HCT116 (cell line): ENCODE measurements at regions not wholly inside any gene's neighbourhood (a gene's known extent, or its start where the extent isn't known, plus 50 kb on each side); places are given as distances from the start of the nearest gene placed in this dataset.

Experiments used
- ATAC-seq: fragments of 200-7000 bp; cut with Tn5 transposase; 2 replicates; pipeline ENCODE4 v1.9.1; 2020; ENCODE audit warnings: mild to moderate bottlenecking, moderate library complexity
- BruUV-seq: library from RNA; stranded (reverse); fragments of 400-500 nt; replicated peaks from 2 replicates; lab custom pipeline; 2021; lab: Mats Ljungman, UMichigan
- CTCF ChIA-PET: fragments of 300-600 bp; sonication (Branson Sonifier 250); formaldehyde crosslinking; loops from one replicate; lab custom pipeline; 2021; ENCODE audit warnings: antibody characterized with exemption; lab: Charles Lee
- POLR2A ChIA-PET: fragments of 300-600, 350-600 bp; sonication (Branson Sonifier 250); formaldehyde crosslinking; loops from one replicate; lab custom pipeline; 2021; ENCODE audit warnings: antibody characterized with exemption; lab: Charles Lee
- RAD21 ChIA-PET, 2 experiments: fragments of 300-600 bp; sonication (Branson Sonifier 250); formaldehyde crosslinking; loops; one replicate each; lab custom pipeline; 2023; ENCODE audit warnings: low total read pairs in 2 of 2; ENCODE audit not compliant: uncharacterized antibody in 2 of 2, unreplicated experiment in 2 of 2, low non-redundant PET in 1 of 2; lab: Charles Lee
- DNase-seq: peaks from one replicate; pipeline ENCODE4 v3.0.0-alpha.2; 2010; ENCODE audit warnings: low read depth, low spot score
- H2AFZ ChIP-seq: fragments of 200-600 bp; shearing (Covaris generic), sonication (generic); 2 replicates; pipeline ENCODE4 v1.6.1; 2017; ENCODE audit warnings: low read depth, mixed run types, mixed read lengths, antibody characterized with exemption, low read length; ENCODE audit not compliant: poor library complexity, severe bottlenecking
- H3K27ac ChIP-seq: 2 replicates; pipeline ENCODE4 v1.5.1; 2012; ENCODE audit warnings: low read depth, low read length
- H3K27me3 ChIP-seq: fragments of 200-600 bp; sonication (generic); 2 replicates; pipeline ENCODE4 v1.6.1; 2016; ENCODE audit warnings: mixed run types, low read length, mixed read lengths; ENCODE audit not compliant: insufficient read depth
- H3K36me3 ChIP-seq, 2 experiments: fragments of 200-500 bp in 1 of 2; fragments of 200-600 bp in 1 of 2; sonication (Bioruptor generic) in 1 of 2; sonication (generic) in 1 of 2; 2 replicates each; pipeline versions ENCODE4 v1.5.1 to v1.6.1; 2014 to 2016; ENCODE audit warnings: low read length in 2 of 2, inconsistent platforms in 1 of 2, mixed read lengths in 1 of 2, mixed run types in 1 of 2; ENCODE audit not compliant: insufficient read depth in 2 of 2, control insufficient read depth in 1 of 2
- H3K4me1 ChIP-seq, 2 experiments: fragments of 200-600 bp in 1 of 2; sonication (generic) in 1 of 2; 2 replicates each; pipeline versions ENCODE4 v1.5.1 to v1.6.1; 2012 to 2017; ENCODE audit warnings: low read length in 2 of 2, inconsistent platforms in 1 of 2, mild to moderate bottlenecking in 1 of 2, mixed read lengths in 1 of 2, mixed run types in 1 of 2, moderate library complexity in 1 of 2; ENCODE audit not compliant: insufficient read depth in 2 of 2, control insufficient read depth in 1 of 2
- H3K4me2 ChIP-seq: fragments of 200-600 bp; sonication (generic); 2 replicates; pipeline ENCODE4 v1.6.1; 2017; ENCODE audit warnings: mixed run types, low read length, mixed read lengths
- H3K4me3 ChIP-seq, 2 experiments: fragments of 200-600 bp in 1 of 2; sonication (generic) in 1 of 2; replicated peaks in 1 of 2; 2 replicates each; pipeline ENCODE4 v1.5.1; 2011 to 2016; ENCODE audit warnings: low read length in 2 of 2, control low read depth in 1 of 2, low read depth in 1 of 2, mild to moderate bottlenecking in 1 of 2, mixed read lengths in 1 of 2, mixed run types in 1 of 2
- H3K79me2 ChIP-seq: fragments of 200-600 bp; sonication (generic); 2 replicates; pipeline ENCODE4 v1.6.1; 2017; ENCODE audit warnings: mild to moderate bottlenecking, mixed run types, low read length, moderate library complexity, mixed read lengths; ENCODE audit not compliant: insufficient read depth
- H3K9ac ChIP-seq: fragments of 200-600 bp; sonication (generic); 2 replicates; pipeline ENCODE4 v1.6.1; 2016; ENCODE audit warnings: low read length, mixed read lengths
- H3K9me2 ChIP-seq: fragments of 200-600 bp; sonication (generic), shearing (Covaris generic); 2 replicates; pipeline ENCODE4 v1.6.1; 2017; ENCODE audit warnings: mixed run types, mild to moderate bottlenecking, moderate library complexity; ENCODE audit not compliant: insufficient read depth
- H3K9me3 ChIP-seq, 2 experiments: fragments of 200-500 bp in 1 of 2; fragments of 200-600 bp in 1 of 2; sonication (Bioruptor generic) in 1 of 2; sonication (generic) in 1 of 2; 2 replicates each; pipeline ENCODE4 v1.6.1; 2014 to 2017; ENCODE audit warnings: low read length in 2 of 2, mixed read lengths in 2 of 2, inconsistent platforms in 1 of 2, low read depth in 1 of 2, mild to moderate bottlenecking in 1 of 2, mixed run types in 1 of 2, moderate library complexity in 1 of 2; ENCODE audit not compliant: control insufficient read depth in 1 of 2, insufficient read depth in 1 of 2
- H4K20me1 ChIP-seq: fragments of 200-600 bp; sonication (generic), shearing (Covaris generic); 2 replicates; pipeline ENCODE4 v1.6.1; 2017; ENCODE audit warnings: mixed run types, mild to moderate bottlenecking, moderate library complexity; ENCODE audit not compliant: insufficient read depth
- CEBPB ChIP-seq: IDR thresholded peaks from 2 replicates; pipeline ENCODE4 v1.6.1; 2012; ENCODE audit warnings: low read depth
- ELF1 ChIP-seq: IDR thresholded peaks from 2 replicates; pipeline ENCODE4 v1.6.1; 2012; ENCODE audit warnings: low read depth, borderline replicate concordance
- EZH2phosphoT487 ChIP-seq: fragments of 200-600 bp; IDR thresholded peaks from 2 replicates; pipeline ENCODE4 v1.6.1; 2018; ENCODE audit warnings: antibody characterized with exemption, borderline replicate concordance
- FOSL1 ChIP-seq: IDR thresholded peaks from 2 replicates; pipeline ENCODE4 v1.6.1; 2012; ENCODE audit warnings: low read depth
- MAX ChIP-seq: IDR thresholded peaks from 2 replicates; pipeline ENCODE4 v1.6.1; 2012
- POLR2A ChIP-seq: IDR thresholded peaks from 2 replicates; pipeline ENCODE4 v1.7.0; 2011; ENCODE audit warnings: borderline replicate concordance; ENCODE audit not compliant: insufficient read depth, insufficient read length; ENCODE audit errors: extremely low read depth
- POLR2AphosphoS5 ChIP-seq: IDR thresholded peaks from 2 replicates; pipeline ENCODE4 v1.6.1; 2011; ENCODE audit warnings: mild to moderate bottlenecking, low read depth, low read length, moderate library complexity
- RAD21 ChIP-seq: IDR thresholded peaks from 2 replicates; pipeline ENCODE4 v1.6.1; 2012; ENCODE audit warnings: low read depth, mild to moderate bottlenecking
- SIN3A ChIP-seq: IDR thresholded peaks from 2 replicates; pipeline ENCODE4 v1.6.1; 2012; ENCODE audit warnings: low read depth
- SP1 ChIP-seq: IDR thresholded peaks from 2 replicates; pipeline ENCODE4 v1.6.1; 2012; ENCODE audit warnings: low read depth
- SRF ChIP-seq: IDR thresholded peaks from 2 replicates; pipeline ENCODE4 v1.6.1; 2012; ENCODE audit warnings: low read depth
- YY1 ChIP-seq: IDR thresholded peaks from 2 replicates; pipeline ENCODE4 v1.6.1; 2011; ENCODE audit warnings: low read length, low read depth, moderate library complexity, mild to moderate bottlenecking; ENCODE audit not compliant: insufficient replicate concordance; ENCODE audit errors: extremely low read depth
- ZBTB33 ChIP-seq: IDR thresholded peaks from 2 replicates; pipeline ENCODE4 v1.6.1; 2011; ENCODE audit warnings: mild to moderate bottlenecking, low read length, moderate library complexity; ENCODE audit not compliant: insufficient replicate concordance; ENCODE audit errors: extremely low read depth
- ZNF274 ChIP-seq: fragments of 200-500 bp; sonication (Bioruptor generic); IDR thresholded peaks from 2 replicates; pipeline ENCODE4 v1.6.1; 2014; ENCODE audit warnings: mild to moderate bottlenecking, low read depth, low read length, inconsistent platforms
- intact Hi-C: fragments of 100-400 bp; cut with micrococcal nuclease; formaldehyde crosslinking; loops from 2 replicates; pipeline ENCODE4 v1.10.0; 2022

GRCh38 chr12:124663206-124663605, 95.8 kb upstream of the NCOR2 start:
- H3K9me2 ChIP-seq = no peaks in the 10 kb centered on the region
- intact Hi-C loops = no loop called here

More at GRCh38 chr12:124663206-124663605, 95.8 kb upstream of the NCOR2 start:
- ChIA-PET POLR2A (no interaction called here), CTCF (no interaction called here), RAD21 (no interaction called here)
- Histone ChIP-seq H4K20me1 (no peaks in the 10 kb centered on the region), H3K4me3 (no peak overlapping the region), H3K9me3 (peaks cover 0 to 3% of the 10 kb centered on the region in 2 experiments; a peak in 1 of 4 replicates), H3K4me2 (no peak overlapping the region), H3K27me3 (no peaks in the 10 kb centered on the region), H3K4me1 (no peaks in the 10 kb centered on the region), H3K9ac (no peak overlapping the region), H3K27ac (no peak overlapping the region), H3K79me2 (no peaks in the 10 kb centered on the region), H2AFZ (no peak overlapping the region), H3K36me3 (no peaks in the 10 kb centered on the region)
- BruUV-seq = no TSS peak
- ATAC-seq (no peak), DNase-seq (no peak)
- TF ChIP-seq MAX (no peak), POLR2A (no peak), RAD21 (no peak), ZBTB33 (no peak), POLR2AphosphoS5 (no peak), SRF (no peak), ZNF274 (no peak), SP1 (no peak), ELF1 (no peak), SIN3A (no peak), FOSL1 (no peak), CEBPB (no peak), YY1 (no peak), EZH2phosphoT487 (no peak)
